Prostate gland (tissue), 2 donors: ENCODE measurements at regions not wholly inside any gene's neighbourhood (a gene's known extent, or its start where the extent isn't known, plus 50 kb on each side); places are given as distances from the start of the nearest gene placed in this dataset.

Experiments used
- CTCF ChIP-seq, 4 experiments: fragments of 200-600 bp in 2 of 4; fragments of 450-650 bp in 2 of 4; sonication (generic) in 2 of 4; IDR thresholded peaks; 1 replicate in 3 of 4; 2 replicates in 1 of 4; pipeline ENCODE4 v1.5.1; 2016 to 2019; ENCODE audit warnings: antibody characterized with exemption in 4 of 4, mild to moderate bottlenecking in 2 of 4, moderate library complexity in 2 of 4
- POLR2AphosphoS5 ChIP-seq: sonication (generic); formaldehyde crosslinking; IDR thresholded peaks from one replicate; pipeline ENCODE4 v1.6.1; 2017; ENCODE audit warnings: antibody characterized with exemption

GRCh38 chr1:208896768-208897167, 652.6 kb upstream of the PLXNA2 start:
- TF ChIP-seq CTCF (IDR thresholded peaks at IDR 0.05) (no peak), POLR2AphosphoS5 (no peak)
